T-cell (primary cell): ENCODE measurements at regions not wholly inside any gene's neighbourhood (a gene's known extent, or its start where the extent isn't known, plus 50 kb on each side); places are given as distances from the start of the nearest gene placed in this dataset.

Experiments used
- ATAC-seq, 4 experiments: fragments of 200-7000 bp in 3 of 4; fragments of 150-1000 bp in 1 of 4; cut with Tn5 transposase; replicated peaks in 1 of 4; 1 replicate in 3 of 4; 2 replicates in 1 of 4; pipeline ENCODE4 v1.10.0; 2021; ENCODE audit warnings: moderate library complexity in 3 of 4, mild to moderate bottlenecking in 2 of 4, moderate number of reproducible peaks in 1 of 4
- CTCF ChIA-PET, 2 donors: fragments of 300-600 bp; sonication (Branson Sonifier 250); formaldehyde crosslinking; loops; one replicate each; lab custom pipeline; 2022; ENCODE audit warnings: antibody characterized with exemption in 2 of 2; lab: Charles Lee
- POLR2A ChIA-PET, 2 donors: fragments of 300-600 bp; sonication (Branson Sonifier 250); formaldehyde crosslinking; loops; one replicate each; lab custom pipeline; 2022; ENCODE audit warnings: antibody characterized with exemption in 2 of 2; lab: Charles Lee
- DNase-seq, 35 experiments: peaks; one replicate each; pipeline versions ENCODE4 v3.0.0 to v3.0.0-alpha.2; 2013 to 2023
- H3K27ac ChIP-seq: one replicate; pipeline ENCODE4 v1.5.1; 2013; ENCODE audit warnings: low read length
- H3K27me3 ChIP-seq, 2 experiments: replicated peaks in 1 of 2; 1 replicate in 1 of 2; 2 replicates in 1 of 2; pipeline versions ENCODE4 v1.6.1 to v1.7.0; 2013; ENCODE audit warnings: low read length in 1 of 2, mixed read lengths in 1 of 2; ENCODE audit not compliant: control insufficient read depth in 2 of 2, insufficient read depth in 2 of 2; ENCODE audit errors: extremely low read depth in 1 of 2
- H3K36me3 ChIP-seq, 2 donors: 1 replicate in 1 of 2; 2 replicates in 1 of 2; pipeline versions ENCODE4 v1.6.1 to v1.7.0; 2013; ENCODE audit warnings: low read length in 1 of 2; ENCODE audit not compliant: control insufficient read depth in 2 of 2, insufficient read depth in 1 of 2; ENCODE audit errors: extremely low read depth in 1 of 2
- H3K4me1 ChIP-seq, 2 experiments: 1 replicate in 1 of 2; 2 replicates in 1 of 2; pipeline versions ENCODE4 v1.6.1 to v1.7.0; 2013; ENCODE audit warnings: low read length in 2 of 2, mixed read lengths in 1 of 2; ENCODE audit not compliant: insufficient read depth in 2 of 2, control insufficient read depth in 1 of 2; ENCODE audit errors: extremely low read depth in 1 of 2
- H3K4me3 ChIP-seq, 2 donors: 1 replicate in 1 of 2; 2 replicates in 1 of 2; pipeline versions ENCODE4 v1.5.1 to v1.7.0; 2013; ENCODE audit warnings: mild to moderate bottlenecking in 2 of 2, low read length in 1 of 2, moderate library complexity in 1 of 2; ENCODE audit not compliant: control insufficient read depth in 1 of 2; ENCODE audit errors: extremely low read depth in 1 of 2
- H3K9me3 ChIP-seq: 2 replicates; pipeline ENCODE4 v1.7.0; 2013
- H3K27ac Mint-ChIP-seq, 2 donors: one replicate each; pipeline ENCODE4 v1.8.0; 2020 to 2021; ENCODE audit warnings: mild to moderate bottlenecking in 2 of 2, mixed read lengths in 2 of 2
- H3K27me3 Mint-ChIP-seq, 2 donors: one replicate each; pipeline ENCODE4 v1.8.0; 2021 to 2022; ENCODE audit warnings: mixed read lengths in 2 of 2
- H3K36me3 Mint-ChIP-seq: one replicate; pipeline ENCODE4 v1.8.0; 2021; ENCODE audit warnings: mixed read lengths
- H3K4me1 Mint-ChIP-seq, 3 donors: one replicate each; pipeline ENCODE4 v1.8.0; 2020 to 2022; ENCODE audit warnings: mixed read lengths in 3 of 3, mild to moderate bottlenecking in 1 of 3
- H3K4me3 Mint-ChIP-seq, 3 donors: one replicate each; pipeline ENCODE4 v1.8.0; 2020 to 2022; ENCODE audit warnings: mild to moderate bottlenecking in 3 of 3, mixed read lengths in 3 of 3, moderate library complexity in 3 of 3
- H3K9me3 Mint-ChIP-seq, 3 donors: one replicate each; pipeline ENCODE4 v1.8.0; 2020 to 2022; ENCODE audit warnings: mixed read lengths in 3 of 3
- WGBS: methylation state at CpG from one replicate; pipeline ENCODE4 v1.1.5; 2013; ENCODE audit warnings: missing lambda C conversion rate; ENCODE audit not compliant: insufficient coverage; 5-methylcytosine and 5-hydroxymethylcytosine counted together

DNA sequence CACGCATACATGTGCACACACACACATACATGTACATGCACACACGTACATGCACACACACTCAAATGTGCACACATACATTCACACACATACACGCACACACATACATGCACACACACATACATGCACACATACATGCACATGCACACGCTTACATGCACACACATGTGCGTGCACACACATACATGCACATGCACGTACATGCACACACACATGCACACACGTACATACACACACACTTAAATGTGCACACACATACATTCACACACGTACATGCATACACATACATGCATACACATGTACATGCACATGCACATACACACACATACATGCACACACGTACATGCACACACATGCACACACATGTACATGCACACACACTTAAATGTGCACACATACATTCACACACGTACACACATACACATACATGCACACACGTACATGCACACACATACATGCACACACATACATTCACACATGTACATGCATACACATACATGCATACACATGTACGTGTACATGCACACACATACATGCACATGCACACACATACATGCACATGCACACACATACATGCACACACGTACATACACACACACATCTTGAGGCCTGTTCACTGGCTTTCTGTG is 283.7 kb upstream of the ID2 start:
- no peaks in the 10 kb centered on the region for H3K27me3 ChIP-seq
- H3K27ac Mint-ChIP-seq = no peak overlapping the region
- peaks cover 0 to 8% of the 10 kb centered on the region in 2 experiments for H3K4me1 ChIP-seq
- peaks cover 3 to 11% (median 10%) of the 10 kb centered on the region in 3 donors for H3K4me1 Mint-ChIP-seq
- no peak overlapping the region for H3K4me3 ChIP-seq
- H3K4me3 Mint-ChIP-seq = no peak overlapping the region
- ChIA-PET CTCF (interaction anchor here in 1 of 2 donors (0.5 kb wide), 1 partner anchor 45 kb away, joined by 3 read pairs; no protein-coding TSS in a partner anchor), POLR2A (no interaction called here)
- H3K27me3 Mint-ChIP-seq = no peaks in the 10 kb centered on the region
- 85% methylated on average over 13 of the region's 13 CpGs for WGBS
- no peaks in the 10 kb centered on the region for H3K36me3 ChIP-seq
- ATAC-seq = no peak
- H3K9me3 ChIP-seq = no peaks in the 10 kb centered on the region
- DNase-seq = no peak
- no peak overlapping the region for H3K27ac ChIP-seq
- peaks cover 0 to 3% (median 0%) of the 10 kb centered on the region in 3 donors for H3K9me3 Mint-ChIP-seq
- H3K36me3 Mint-ChIP-seq = no peaks in the 10 kb centered on the region

DNA sequence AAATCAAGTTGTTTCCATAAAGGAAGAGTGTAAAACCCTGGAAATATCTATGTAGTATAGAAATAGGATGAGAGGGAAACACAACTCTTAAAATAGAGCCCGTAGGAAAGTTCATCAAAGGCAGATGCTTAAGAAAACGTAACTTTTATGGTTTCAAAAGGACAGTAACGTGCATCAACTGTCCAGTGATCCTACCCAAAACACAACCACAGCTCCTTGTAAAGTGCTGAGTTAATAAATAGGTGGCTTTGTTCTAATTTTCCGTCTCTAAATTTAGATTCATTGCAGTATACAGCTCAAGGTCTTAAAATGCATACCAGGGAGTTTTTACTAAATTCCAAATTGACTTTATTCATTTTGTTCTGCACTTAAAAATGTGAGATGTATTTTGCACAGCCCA is 282.1 kb upstream of the ID2 start:
- H3K27me3 ChIP-seq = no peaks in the 10 kb centered on the region
- Mint-ChIP-seq H3K36me3 (no peaks in the 10 kb centered on the region), H3K4me1 (peaks cover 3 to 13% (median 10%) of the 10 kb centered on the region in 3 donors), H3K9me3 (peaks cover 0 to 3% (median 0%) of the 10 kb centered on the region in 3 donors), H3K27me3 (no peaks in the 10 kb centered on the region), H3K27ac (no peak overlapping the region), H3K4me3 (no peak overlapping the region)
- peaks cover 0 to 8% of the 10 kb centered on the region in 2 experiments for H3K4me1 ChIP-seq
- no CpG with 5 or more reads among the region's 4 CpGs for WGBS
- no peak for DNase-seq
- ChIA-PET POLR2A (no interaction called here), CTCF (no interaction called here)
- no peaks in the 10 kb centered on the region for H3K9me3 ChIP-seq
- no peak overlapping the region for H3K27ac ChIP-seq
- no peak for ATAC-seq
- no peaks in the 10 kb centered on the region for H3K36me3 ChIP-seq
- H3K4me3 ChIP-seq = no peak overlapping the region

DNA sequence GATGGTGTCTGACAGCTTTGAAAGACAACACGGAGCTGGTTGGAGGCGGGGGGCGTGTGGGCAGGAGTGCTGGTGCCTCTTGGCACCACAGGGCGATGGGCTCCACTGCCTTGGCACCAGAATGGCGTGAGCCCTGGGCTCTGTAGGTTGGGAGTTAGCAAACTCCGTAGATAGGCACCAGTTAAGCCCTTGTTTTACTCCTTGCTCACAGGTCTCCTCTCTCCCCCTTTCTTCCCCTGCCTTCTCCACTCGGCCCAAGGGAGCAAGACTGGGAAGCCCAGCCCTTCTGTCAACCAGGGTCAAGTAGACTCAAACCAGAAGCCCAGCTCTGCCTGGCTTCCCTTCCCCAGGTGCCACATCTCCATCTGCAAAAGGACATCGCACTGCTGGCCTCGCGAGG is 281.7 kb upstream of the ID2 start:
- Mint-ChIP-seq H3K4me1 (peaks cover 3 to 11% (median 6%) of the 10 kb centered on the region in 3 donors), H3K27ac (no peak overlapping the region), H3K36me3 (no peaks in the 10 kb centered on the region), H3K9me3 (peaks cover 0 to 3% (median 0%) of the 10 kb centered on the region in 3 donors), H3K27me3 (no peaks in the 10 kb centered on the region), H3K4me3 (no peak overlapping the region)
- H3K36me3 ChIP-seq = no peaks in the 10 kb centered on the region
- ChIA-PET CTCF (interaction anchor here in 1 of 2 donors (0.7 kb wide), 1 partner anchor 1359 kb away, joined by 8 read pairs; no protein-coding TSS in a partner anchor), POLR2A (no interaction called here)
- no peak for DNase-seq
- H3K9me3 ChIP-seq = no peaks in the 10 kb centered on the region
- no peak overlapping the region for H3K4me3 ChIP-seq
- H3K27ac ChIP-seq = no peak overlapping the region
- 88% methylated on average over 8 of the region's 10 CpGs for WGBS
- ATAC-seq = no peak
- H3K27me3 ChIP-seq = no peaks in the 10 kb centered on the region
- peaks cover 0 to 8% of the 10 kb centered on the region in 2 experiments for H3K4me1 ChIP-seq

DNA sequence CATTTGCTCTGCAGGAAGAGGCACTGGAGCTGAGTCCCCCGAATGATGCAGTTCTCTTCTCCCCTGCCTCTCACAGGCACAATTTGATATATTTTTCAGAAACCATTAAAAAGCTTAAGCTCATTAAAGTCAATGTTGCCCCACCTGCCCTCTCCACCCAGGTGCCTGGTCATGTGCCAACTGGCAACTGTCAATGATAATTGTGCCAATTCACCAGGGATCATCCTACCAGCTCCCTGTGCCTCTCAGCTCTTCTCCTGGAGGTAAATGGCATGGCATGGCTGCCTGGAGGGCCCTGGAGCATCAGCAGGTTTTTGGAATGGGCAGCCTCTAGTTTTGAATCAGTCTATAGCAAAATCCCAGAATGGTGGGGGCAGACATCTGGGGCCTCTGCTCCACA is 279.6 kb upstream of the ID2 start:
- no peak overlapping the region for H3K4me3 Mint-ChIP-seq
- Histone ChIP-seq H3K9me3 (no peaks in the 10 kb centered on the region), H3K27me3 (no peaks in the 10 kb centered on the region), H3K27ac (no peak overlapping the region), H3K4me3 (no peak overlapping the region), H3K4me1 (no peaks in the 10 kb centered on the region), H3K36me3 (no peaks in the 10 kb centered on the region)
- DNase-seq (no peak), ATAC-seq (no peak)
- ChIA-PET CTCF (interaction anchor here in 1 of 2 donors (0.6 kb wide), 1 partner anchor 1228 kb away, joined by 3 read pairs; no protein-coding TSS in a partner anchor), POLR2A (interaction anchor here in 1 of 2 donors (0.6 kb wide), 1 partner anchor 232 kb away, joined by 5 read pairs; no protein-coding TSS in a partner anchor)
- H3K27me3 Mint-ChIP-seq = no peaks in the 10 kb centered on the region
- peaks cover 0 to 2% (median 0%) of the 10 kb centered on the region in 3 donors for H3K4me1 Mint-ChIP-seq
- 70% methylated on average over 1 of the region's 1 CpG for WGBS
- H3K9me3 Mint-ChIP-seq = peaks cover 0 to 3% (median 0%) of the 10 kb centered on the region in 3 donors
- H3K27ac Mint-ChIP-seq = no peak overlapping the region
- no peaks in the 10 kb centered on the region for H3K36me3 Mint-ChIP-seq

DNA sequence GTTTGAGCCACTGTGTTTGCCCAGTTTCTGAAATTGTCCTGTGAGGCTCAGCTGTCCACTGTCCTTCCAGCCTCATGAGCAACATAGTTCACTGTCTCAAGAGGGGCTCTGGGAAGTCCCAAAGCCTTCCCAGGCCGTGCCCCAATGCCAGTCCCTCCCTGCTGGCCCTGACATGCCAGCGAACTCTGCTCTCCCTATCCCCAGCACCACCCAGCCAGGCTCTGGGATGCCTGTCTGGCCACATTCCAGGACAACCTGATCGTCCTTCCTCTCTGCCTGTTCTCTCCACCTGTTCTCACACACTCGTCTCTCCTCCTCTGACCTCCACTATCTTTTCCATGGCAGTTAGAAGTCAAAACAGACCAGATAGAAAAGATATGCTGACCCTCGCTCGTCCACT is 278.0 kb upstream of the ID2 start:
- no peak for ATAC-seq
- H3K36me3 ChIP-seq = no peaks in the 10 kb centered on the region
- no peak overlapping the region for H3K27ac ChIP-seq
- 90% methylated on average over 3 of the region's 6 CpGs for WGBS
- H3K9me3 ChIP-seq = no peaks in the 10 kb centered on the region
- Mint-ChIP-seq H3K4me3 (no peak overlapping the region), H3K27ac (no peak overlapping the region), H3K9me3 (peaks cover 0 to under 1% (median 0%) of the 10 kb centered on the region in 3 donors), H3K36me3 (no peaks in the 10 kb centered on the region), H3K4me1 (peaks cover 0 to 9% (median 5%) of the 10 kb centered on the region in 3 donors), H3K27me3 (no peaks in the 10 kb centered on the region)
- CTCF ChIA-PET = no interaction called here
- no peaks in the 10 kb centered on the region for H3K4me1 ChIP-seq
- no peaks in the 10 kb centered on the region for H3K27me3 ChIP-seq
- H3K4me3 ChIP-seq = no peak overlapping the region
- DNase-seq = no peak
- POLR2A ChIA-PET = no interaction called here

DNA sequence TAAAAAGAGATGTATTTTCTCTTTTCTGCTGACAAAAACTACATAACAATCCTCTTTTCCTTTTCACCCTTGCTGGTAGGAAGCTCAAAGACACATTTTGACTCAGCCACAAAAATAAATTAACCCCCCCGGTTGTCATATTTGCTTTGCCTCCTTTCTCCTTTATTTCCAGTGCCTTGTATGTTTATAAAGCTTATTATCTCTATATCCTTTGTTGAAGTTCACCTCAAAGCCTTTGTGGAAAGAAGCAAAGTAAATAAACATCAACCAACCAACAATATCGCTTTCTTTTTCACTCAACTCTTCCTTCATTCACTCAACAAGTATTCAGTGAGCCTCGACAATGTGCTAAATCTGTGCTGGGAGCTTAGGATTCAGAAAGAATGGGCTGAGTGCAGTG is 276.5 kb upstream of the ID2 start:
- WGBS = no CpG with 5 or more reads among the region's 3 CpGs
- no peaks in the 10 kb centered on the region for H3K27me3 ChIP-seq
- H3K27ac ChIP-seq = no peak overlapping the region
- Mint-ChIP-seq H3K36me3 (no peaks in the 10 kb centered on the region), H3K27me3 (no peaks in the 10 kb centered on the region), H3K4me3 (no peak overlapping the region), H3K27ac (no peak overlapping the region), H3K4me1 (peaks cover 0 to 19% (median 12%) of the 10 kb centered on the region in 3 donors), H3K9me3 (no peaks in the 10 kb centered on the region)
- H3K36me3 ChIP-seq = no peaks in the 10 kb centered on the region
- no peak for ATAC-seq
- H3K4me3 ChIP-seq = no peak overlapping the region
- ChIA-PET CTCF (interaction anchor here (0.5 to 0.7 kb wide), 2 partner anchors 217 to 785 kb away, joined by 3 read pairs; no protein-coding TSS in a partner anchor), POLR2A (no interaction called here)
- DNase-seq = no peak
- H3K9me3 ChIP-seq = no peaks in the 10 kb centered on the region
- H3K4me1 ChIP-seq = no peaks in the 10 kb centered on the region
